ENCODE measurements at regions not wholly inside any gene's neighbourhood (a gene's known extent, or its start where the extent isn't known, plus 50 kb on each side); places are given as distances from the start of the nearest gene placed in this dataset.
A peak's percentile ranks its signal among the peaks of the same experiment; 100 is the strongest.

- DNase-seq (ENCODE audit: low spot score), result no peak
These were observed 300.5 kb downstream of the GRIN2B start for GRCh38 chr12:13680916-13681315.

- DNase-seq (ENCODE audit: low spot score), result no peak
These were observed 304.5 kb downstream of the GRIN2B start for GRCh38 chr12:13676880-13677279.

GRCh38 chr12:13670285-13670866, 311.0 kb downstream of the GRIN2B start:
- DNase-seq (ENCODE audit: low spot score), result no peak

- no peak for DNase-seq (ENCODE audit: low spot score)
These were observed 312.5 kb downstream of the GRIN2B start for GRCh38 chr12:13668880-13669279.

- DNase-seq (ENCODE audit: low spot score), result no peak
These were observed 314.6 kb downstream of the GRIN2B start for GRCh38 chr12:13666806-13667205.

- DNase-seq (ENCODE audit: low spot score), result peak; percentile 69
These were observed 320.2 kb downstream of the GRIN2B start for GRCh38 chr12:13661005-13661887.

GRCh38 chr12:13654456-13654855, 326.9 kb downstream of the GRIN2B start:
- DNase-seq (ENCODE audit: low spot score), result no peak

GRCh38 chr12:13652105-13652504, 329.3 kb downstream of the GRIN2B start:
- DNase-seq (ENCODE audit: low spot score), result no peak

GRCh38 chr12:13635709-13636108, 345.7 kb downstream of the GRIN2B start:
- no peak for DNase-seq (ENCODE audit: low spot score)

GRCh38 chr12:13631873-13632272, 349.5 kb downstream of the GRIN2B start:
- DNase-seq (ENCODE audit: low spot score), result peak; percentile 41

- no peak for DNase-seq (ENCODE audit: low spot score)
These were observed 351.0 kb downstream of the GRIN2B start for GRCh38 chr12:13630354-13630753.

- no peak for DNase-seq (ENCODE audit: low spot score)
These were observed 353.3 kb downstream of the GRIN2B start for GRCh38 chr12:13628067-13628466.

GRCh38 chr12:13627536-13627935, 353.9 kb downstream of the GRIN2B start:
- peak; percentile 6 for DNase-seq (ENCODE audit: low spot score)

- DNase-seq (ENCODE audit: low spot score), result no peak
These were observed 368.1 kb downstream of the GRIN2B start for GRCh38 chr12:13613297-13613696.

- no peak for DNase-seq (ENCODE audit: low spot score)
These were observed 371.3 kb downstream of the GRIN2B start for GRCh38 chr12:13609894-13610679.

- no peak for DNase-seq (ENCODE audit: low spot score)
These were observed 375.1 kb downstream of the GRIN2B start for GRCh38 chr12:13606290-13606689.

- no peak for DNase-seq (ENCODE audit: low spot score)
These were observed 377.4 kb downstream of the GRIN2B start for GRCh38 chr12:13603953-13604352.

- DNase-seq (ENCODE audit: low spot score), result no peak
These were observed 379.2 kb downstream of the GRIN2B start for GRCh38 chr12:13602172-13602571.

GRCh38 chr12:13599176-13599575, 382.2 kb downstream of the GRIN2B start:
- no peak for DNase-seq (ENCODE audit: low spot score)

GRCh38 chr12:13597837-13598236, 383.6 kb downstream of the GRIN2B start:
- DNase-seq (ENCODE audit: low spot score), result no peak

GRCh38 chr12:13597166-13597565, 384.2 kb downstream of the GRIN2B start:
- DNase-seq (ENCODE audit: low spot score), result no peak

GRCh38 chr12:13596714-13597113, 384.7 kb downstream of the GRIN2B start:
- DNase-seq (ENCODE audit: low spot score), result no peak

Measured in pons (tissue), 1 donor.